ENCODE measurements at regions not wholly inside any gene's neighbourhood (a gene's known extent, or its start where the extent isn't known, plus 50 kb on each side); places are given as distances from the start of the nearest gene placed in this dataset.

- ATAC-seq (no peak), DNase-seq (no peak)
- Histone ChIP-seq H3K4me1 (no peaks in the 10 kb centered on the region), H3K27ac (no peak overlapping the region), H3K36me3 (no peaks in the 10 kb centered on the region), H3K27me3 (no peaks in the 10 kb centered on the region), H3K9me3 (no peaks in the 10 kb centered on the region), H3K4me3 (no peak overlapping the region)
- intact Hi-C loops (cut with DNase I): no loop called here
- no peak for TF ChIP-seq CTCF (IDR thresholded peaks at IDR 0.05)
Observed at GRCh38 chr6:51554029-51554428, 533.4 kb downstream of the PKHD1 start.

GRCh38 chr6:51559059-51559458 lies 528.4 kb downstream of the PKHD1 start:
- H3K27ac ChIP-seq: no peak overlapping the region
- H3K36me3 ChIP-seq: no peaks in the 10 kb centered on the region
- H3K9me3 ChIP-seq: no peaks in the 10 kb centered on the region
- H3K4me3 ChIP-seq: no peak overlapping the region
- intact Hi-C loops (cut with DNase I): no loop called here
- no peaks in the 10 kb centered on the region for H3K27me3 ChIP-seq
- no peak for TF ChIP-seq CTCF (IDR thresholded peaks at IDR 0.05)
- H3K4me1 ChIP-seq: no peaks in the 10 kb centered on the region
- DNase-seq (peak in 1 of 4 donors; percentile 5), ATAC-seq (peak; percentile 77)

GRCh38 chr6:51562198-51562597 lies 525.2 kb downstream of the PKHD1 start:
- intact Hi-C loops (cut with DNase I): no loop called here
- Histone ChIP-seq H3K27me3 (no peaks in the 10 kb centered on the region), H3K9me3 (no peaks in the 10 kb centered on the region), H3K4me3 (no peak overlapping the region), H3K27ac (no peak overlapping the region), H3K4me1 (no peaks in the 10 kb centered on the region), H3K36me3 (no peaks in the 10 kb centered on the region)
- DNase-seq: no peak
- ATAC-seq: no peak
- TF ChIP-seq CTCF (IDR thresholded peaks at IDR 0.05): no peak

Data from left lung (tissue), 4 donors.